Epithelial cell of esophagus (primary cell): ENCODE measurements at regions not wholly inside any gene's neighbourhood (a gene's known extent, or its start where the extent isn't known, plus 50 kb on each side); places are given as distances from the start of the nearest gene placed in this dataset.

Experiments
- DNase-seq: peaks from one replicate; pipeline ENCODE4 v3.0.0; 2010; ENCODE audit warnings: low read depth
- H3K4me3 ChIP-seq: 2 replicates; pipeline ENCODE4 v1.5.1; 2011; ENCODE audit warnings: mild to moderate bottlenecking, low read length, control low read depth
- TF ChIP-seq, protein P1 (sequence below): IDR thresholded peaks from 2 replicates; pipeline ENCODE4 v1.5.1; 2011; ENCODE audit warnings: low read depth, mild to moderate bottlenecking, low read length, control low read depth, inconsistent platforms; ENCODE audit not compliant: insufficient read depth; ENCODE audit errors: missing control alignments

DNA sequence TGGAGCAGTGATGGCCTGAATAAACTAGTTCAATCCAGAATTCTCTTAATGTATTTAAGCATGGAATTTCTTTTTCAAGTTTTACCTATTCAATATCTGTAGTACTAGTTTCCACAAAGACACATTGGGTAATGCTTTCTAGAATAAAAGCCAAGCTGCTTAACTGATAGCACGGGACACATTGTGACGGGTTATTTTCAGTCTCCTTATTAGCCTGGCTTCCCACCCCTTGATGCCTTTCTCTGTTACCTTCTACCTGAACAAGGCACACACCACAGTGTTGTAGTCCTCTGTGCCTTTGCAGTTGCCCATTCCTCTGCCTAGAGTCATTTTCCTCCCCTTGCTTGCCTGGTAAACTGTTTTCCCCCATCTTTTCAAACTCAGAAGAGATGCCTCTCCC is 139.1 kb downstream of the HDGFL1 start:
- no peak for DNase-seq
- H3K4me3 ChIP-seq, result no peak overlapping the region
- TF ChIP-seq, protein P1, sequence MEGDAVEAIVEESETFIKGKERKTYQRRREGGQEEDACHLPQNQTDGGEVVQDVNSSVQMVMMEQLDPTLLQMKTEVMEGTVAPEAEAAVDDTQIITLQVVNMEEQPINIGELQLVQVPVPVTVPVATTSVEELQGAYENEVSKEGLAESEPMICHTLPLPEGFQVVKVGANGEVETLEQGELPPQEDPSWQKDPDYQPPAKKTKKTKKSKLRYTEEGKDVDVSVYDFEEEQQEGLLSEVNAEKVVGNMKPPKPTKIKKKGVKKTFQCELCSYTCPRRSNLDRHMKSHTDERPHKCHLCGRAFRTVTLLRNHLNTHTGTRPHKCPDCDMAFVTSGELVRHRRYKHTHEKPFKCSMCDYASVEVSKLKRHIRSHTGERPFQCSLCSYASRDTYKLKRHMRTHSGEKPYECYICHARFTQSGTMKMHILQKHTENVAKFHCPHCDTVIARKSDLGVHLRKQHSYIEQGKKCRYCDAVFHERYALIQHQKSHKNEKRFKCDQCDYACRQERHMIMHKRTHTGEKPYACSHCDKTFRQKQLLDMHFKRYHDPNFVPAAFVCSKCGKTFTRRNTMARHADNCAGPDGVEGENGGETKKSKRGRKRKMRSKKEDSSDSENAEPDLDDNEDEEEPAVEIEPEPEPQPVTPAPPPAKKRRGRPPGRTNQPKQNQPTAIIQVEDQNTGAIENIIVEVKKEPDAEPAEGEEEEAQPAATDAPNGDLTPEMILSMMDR, result no peak

DNA sequence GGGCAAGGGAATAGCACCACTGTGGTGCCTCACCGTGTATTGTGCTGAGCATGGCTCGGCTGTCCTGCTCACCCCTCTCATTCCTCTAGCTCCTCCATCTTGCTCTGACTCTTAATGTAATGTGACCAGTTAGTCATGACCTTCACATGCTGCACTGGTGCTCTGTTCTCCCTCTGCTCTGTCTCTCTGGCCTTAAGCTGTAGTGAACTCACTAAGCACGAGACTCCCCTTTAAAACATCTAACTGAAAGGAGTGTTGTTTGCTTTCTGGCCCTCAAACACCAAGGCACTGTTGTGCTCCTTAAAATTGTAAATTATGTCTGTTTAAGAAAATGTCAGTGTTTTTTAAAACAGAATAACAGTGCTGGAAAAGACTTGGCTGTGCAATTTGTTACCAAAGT is 140.4 kb downstream of the HDGFL1 start:
- TF ChIP-seq, protein P1, result no peak
- H3K4me3 ChIP-seq, result no peak overlapping the region
- DNase-seq, result no peak

DNA sequence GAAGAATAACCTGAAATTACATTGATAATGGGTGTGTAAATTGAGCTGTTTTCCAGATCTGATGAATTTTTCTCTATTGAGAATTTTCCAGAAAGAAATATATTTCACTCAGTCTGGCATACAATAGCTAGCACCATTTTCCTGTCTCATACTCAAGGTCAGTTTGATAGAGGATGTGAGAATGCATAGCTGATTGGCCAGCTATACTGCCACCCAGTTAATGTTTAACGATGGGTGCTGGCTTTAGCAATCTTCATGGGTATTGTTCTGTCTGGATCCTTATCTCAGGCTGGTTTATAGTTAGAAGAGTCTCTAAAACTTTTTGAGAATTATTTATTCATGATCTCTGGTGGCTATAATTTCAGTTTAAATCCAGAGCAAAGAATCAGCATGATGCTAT is 147.4 kb downstream of the HDGFL1 start:
- H3K4me3 ChIP-seq, result no peak overlapping the region
- no peak for DNase-seq
- TF ChIP-seq, protein P1, result no peak

- TF ChIP-seq, protein P1, result no peak
- DNase-seq, result no peak
- H3K4me3 ChIP-seq, result no peak overlapping the region
Observed at GRCh38 chr6:22717915-22718314, 148.5 kb downstream of the HDGFL1 start.

GRCh38 chr6:22722913-22723312 is 153.5 kb downstream of the HDGFL1 start:
- no peak overlapping the region for H3K4me3 ChIP-seq
- no peak for DNase-seq
- TF ChIP-seq, protein P1, result no peak

DNA sequence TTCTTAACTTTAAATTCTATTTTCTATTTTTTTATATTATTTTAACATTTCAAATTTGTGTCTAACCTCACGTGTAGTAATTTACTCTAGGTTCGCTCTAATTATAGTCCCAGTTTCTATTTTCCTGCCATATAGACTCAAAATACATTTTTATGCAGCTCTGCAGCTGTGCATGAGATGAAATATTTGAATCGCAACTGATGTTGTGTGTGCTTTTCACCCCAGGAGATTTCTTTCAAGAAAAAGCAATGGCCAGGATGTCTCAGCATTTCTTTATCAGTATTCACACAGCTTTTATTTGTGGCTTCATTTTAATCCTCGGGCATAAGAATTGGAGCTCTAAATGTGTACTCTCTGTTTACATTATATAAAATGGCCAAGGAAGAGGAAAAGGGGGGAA is 157.6 kb downstream of the HDGFL1 start:
- TF ChIP-seq, protein P1, result no peak
- no peak for DNase-seq
- H3K4me3 ChIP-seq, result no peak overlapping the region

DNA sequence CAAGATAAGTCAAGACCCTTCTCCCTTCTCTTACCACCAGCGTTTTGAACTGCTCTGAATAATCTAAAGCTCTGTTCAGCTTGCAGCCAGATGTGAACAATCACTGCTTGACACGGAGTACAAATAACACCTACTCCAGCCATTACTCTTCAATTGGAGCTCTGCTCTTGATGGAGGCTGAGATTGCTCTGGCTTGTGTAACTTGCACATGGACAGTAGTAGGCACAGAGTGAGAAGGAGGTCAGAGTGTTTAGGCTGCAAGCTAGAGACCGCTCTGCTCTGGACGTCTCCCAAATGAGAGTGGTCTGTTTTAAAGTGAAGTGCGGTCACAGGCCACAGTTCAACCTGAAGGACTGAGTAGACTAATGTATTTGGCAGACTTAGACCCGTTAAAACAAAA is 158.3 kb downstream of the HDGFL1 start:
- TF ChIP-seq, protein P1, result no peak
- H3K4me3 ChIP-seq, result no peak overlapping the region
- DNase-seq, result no peak
